Activated CD8-positive, alpha-beta T cell treated with anti-CD3 and anti-CD28 coated beads, Interleukin-2, amount 10 ng/mL, durations not matched to agents 7 days and 5 days (primary cell): ENCODE measurements at regions not wholly inside any gene's neighbourhood (a gene's known extent, or its start where the extent isn't known, plus 50 kb on each side); places are given as distances from the start of the nearest gene placed in this dataset.

ENCODE experiments used
- ATAC-seq: fragments of 150-1000 bp; cut with Tn5 transposase; one replicate; pipeline ENCODE4 v1.10.0; 2021; ENCODE audit warnings: moderate library complexity
- CTCF ChIA-PET: fragments of 350-600 bp; sonication (Branson Sonifier 250); formaldehyde crosslinking; loops from one replicate; lab custom pipeline; 2021; ENCODE audit warnings: antibody characterized with exemption; lab: Charles Lee
- POLR2A ChIA-PET: fragments of 350-600 bp; sonication (Branson Sonifier 250); formaldehyde crosslinking; loops from one replicate; lab custom pipeline; 2021; ENCODE audit warnings: antibody characterized with exemption; lab: Charles Lee
- DNase-seq: peaks from one replicate; pipeline ENCODE4 v3.0.0-alpha.2; 2020
- H3K27ac Mint-ChIP-seq: one replicate; pipeline ENCODE4 v1.8.0; 2021; ENCODE audit warnings: mild to moderate bottlenecking, mixed read lengths
- H3K27me3 Mint-ChIP-seq: one replicate; pipeline ENCODE4 v1.8.0; 2021; ENCODE audit warnings: low read depth, mixed read lengths
- H3K36me3 Mint-ChIP-seq: one replicate; pipeline ENCODE4 v1.8.0; 2021; ENCODE audit warnings: low read depth, mixed read lengths
- H3K4me1 Mint-ChIP-seq: one replicate; pipeline ENCODE4 v1.8.0; 2021; ENCODE audit warnings: low read depth, mixed read lengths
- H3K4me3 Mint-ChIP-seq: one replicate; pipeline ENCODE4 v1.8.0; 2021; ENCODE audit warnings: mild to moderate bottlenecking, mixed read lengths
- H3K9me3 Mint-ChIP-seq: one replicate; pipeline ENCODE4 v1.8.0; 2022; ENCODE audit warnings: mixed read lengths; ENCODE audit not compliant: insufficient read depth

GRCh38 chr13:100808330-100809128 is 133.9 kb upstream of the TMTC4 start:
- Mint-ChIP-seq H3K27me3 (peaks cover 11% of the 10 kb centered on the region), H3K4me3 (no peak overlapping the region), H3K9me3 (no peaks in the 10 kb centered on the region), H3K4me1 (no peaks in the 10 kb centered on the region), H3K36me3 (no peaks in the 10 kb centered on the region), H3K27ac (no peak overlapping the region)
- ChIA-PET CTCF (no interaction called here), POLR2A (no interaction called here)
- no peak for ATAC-seq
- no peak for DNase-seq

GRCh38 chr13:100803091-100803490 is 128.5 kb upstream of the TMTC4 start:
- Mint-ChIP-seq H3K4me3 (no peak overlapping the region), H3K9me3 (no peaks in the 10 kb centered on the region)
- CTCF ChIA-PET = no interaction called here

GRCh38 chr13:100800283-100800875 is 125.8 kb upstream of the TMTC4 start:
- Mint-ChIP-seq H3K4me3 (no peak overlapping the region), H3K36me3 (no peaks in the 10 kb centered on the region), H3K9me3 (no peaks in the 10 kb centered on the region), H3K27me3 (peaks cover 2% of the 10 kb centered on the region), H3K27ac (no peak overlapping the region), H3K4me1 (no peaks in the 10 kb centered on the region)
- DNase-seq (no peak), ATAC-seq (no peak)
- ChIA-PET POLR2A (no interaction called here), CTCF (no interaction called here)

More at GRCh38 chr13:100803091-100803490, 128.5 kb upstream of the TMTC4 start:
- no peak for ATAC-seq
- no peak overlapping the region for H3K27ac Mint-ChIP-seq
- peaks cover 5% of the 10 kb centered on the region for H3K27me3 Mint-ChIP-seq
- no peak for DNase-seq
- H3K4me1 Mint-ChIP-seq = no peaks in the 10 kb centered on the region
- no peaks in the 10 kb centered on the region for H3K36me3 Mint-ChIP-seq
- POLR2A ChIA-PET = no interaction called here

DNA sequence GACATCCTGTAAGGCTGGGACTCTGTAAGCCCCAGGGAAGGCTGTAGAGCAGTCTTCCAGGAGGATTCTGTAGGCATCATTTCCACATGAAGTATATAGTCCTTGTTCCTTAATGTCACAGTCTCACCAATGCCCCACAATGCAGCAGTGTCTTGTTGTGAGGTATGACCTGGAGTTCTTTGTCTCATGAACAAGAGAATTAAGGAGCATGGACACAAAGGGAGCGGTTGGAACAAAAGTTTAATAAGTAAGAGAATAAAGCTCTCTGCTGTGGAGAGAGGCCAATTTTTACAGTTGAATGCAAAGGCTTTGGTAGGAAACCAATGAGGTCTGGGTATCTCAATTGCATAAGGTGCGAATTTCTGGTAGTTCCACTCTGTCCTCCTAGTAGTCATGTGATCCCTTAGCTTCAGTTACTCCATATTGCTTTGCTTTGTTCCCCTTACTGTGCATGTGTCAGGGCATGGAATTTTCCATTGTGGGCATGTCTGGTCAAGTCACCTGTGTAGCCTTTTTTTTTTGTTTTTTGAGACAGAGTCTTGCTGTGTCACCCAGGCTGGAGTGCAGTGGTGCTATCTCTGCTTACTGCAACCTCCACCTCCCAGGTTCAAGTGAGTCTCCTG is 124.3 kb upstream of the TMTC4 start:
- CTCF ChIA-PET = no interaction called here
- H3K9me3 Mint-ChIP-seq = no peaks in the 10 kb centered on the region
- DNase-seq (no peak), ATAC-seq (no peak)
- no peaks in the 10 kb centered on the region for H3K4me1 Mint-ChIP-seq
- no peak overlapping the region for H3K27ac Mint-ChIP-seq
- POLR2A ChIA-PET = no interaction called here
- no peaks in the 10 kb centered on the region for H3K36me3 Mint-ChIP-seq
- peaks cover 2% of the 10 kb centered on the region for H3K27me3 Mint-ChIP-seq
- H3K4me3 Mint-ChIP-seq = no peak overlapping the region

DNA sequence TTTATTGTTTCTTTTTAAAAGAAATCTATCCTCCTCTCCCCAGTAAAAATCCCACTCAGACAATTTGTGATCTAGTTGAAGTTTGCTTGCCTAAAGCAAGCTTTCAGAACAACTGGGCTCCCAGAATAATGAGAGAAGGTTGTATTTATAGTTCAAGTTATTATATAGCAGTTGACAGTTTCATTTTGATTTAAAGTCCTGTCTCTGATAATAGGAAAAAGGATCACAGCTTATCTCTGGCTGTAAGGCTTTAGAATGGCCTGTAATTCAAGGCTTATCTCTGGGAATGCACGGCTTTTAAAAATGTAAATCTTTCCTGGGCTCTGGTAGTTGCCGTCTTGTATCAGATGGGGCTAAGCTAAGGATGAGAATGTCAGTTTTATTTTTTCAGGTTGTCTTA is 123.3 kb upstream of the TMTC4 start:
- Mint-ChIP-seq H3K9me3 (no peaks in the 10 kb centered on the region), H3K27me3 (peaks cover 2% of the 10 kb centered on the region), H3K36me3 (no peaks in the 10 kb centered on the region), H3K27ac (no peak overlapping the region), H3K4me1 (no peaks in the 10 kb centered on the region), H3K4me3 (no peak overlapping the region)
- ChIA-PET POLR2A (no interaction called here), CTCF (interaction anchor here (0.6 kb wide), 1 partner anchor 347 kb away, joined by 3 read pairs; no protein-coding TSS in a partner anchor)
- no peak for DNase-seq
- ATAC-seq = no peak

DNA sequence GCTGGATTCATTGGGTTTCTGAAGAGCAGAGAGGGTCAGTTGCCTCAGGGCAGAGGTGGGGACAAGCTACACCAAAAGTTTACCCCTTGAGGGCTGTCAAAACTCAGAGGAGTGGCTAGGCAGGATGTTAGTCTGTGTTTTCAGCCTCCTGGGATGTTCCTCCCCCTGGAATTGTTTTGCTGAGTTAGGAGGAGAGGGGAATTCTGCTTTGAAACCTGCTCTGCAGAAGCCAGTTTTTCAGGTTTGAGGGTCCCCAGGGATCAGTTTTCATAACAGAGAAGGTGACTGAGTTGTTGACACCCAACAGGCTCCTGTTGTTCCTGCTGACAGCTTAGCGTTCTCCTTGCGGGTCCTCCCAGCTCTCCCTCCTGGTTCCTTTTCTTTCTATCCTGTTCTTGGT is 121.9 kb upstream of the TMTC4 start:
- POLR2A ChIA-PET = no interaction called here
- H3K27ac Mint-ChIP-seq = no peak overlapping the region
- DNase-seq (no peak), ATAC-seq (no peak)
- no peaks in the 10 kb centered on the region for H3K36me3 Mint-ChIP-seq
- no peak overlapping the region for H3K4me3 Mint-ChIP-seq
- no peaks in the 10 kb centered on the region for H3K4me1 Mint-ChIP-seq
- CTCF ChIA-PET = no interaction called here
- no peaks in the 10 kb centered on the region for H3K9me3 Mint-ChIP-seq
- peaks cover 2% of the 10 kb centered on the region for H3K27me3 Mint-ChIP-seq

GRCh38 chr13:100794575-100794974 is 120.0 kb upstream of the TMTC4 start:
- Mint-ChIP-seq H3K27me3 (peaks cover 4% of the 10 kb centered on the region), H3K9me3 (no peaks in the 10 kb centered on the region), H3K36me3 (no peaks in the 10 kb centered on the region), H3K4me1 (peaks cover 7% of the 10 kb centered on the region), H3K4me3 (no peak overlapping the region), H3K27ac (no peak overlapping the region)
- POLR2A ChIA-PET = no interaction called here
- DNase-seq (no peak), ATAC-seq (no peak)
- CTCF ChIA-PET = no interaction called here

GRCh38 chr13:100790405-100790804 is 115.8 kb upstream of the TMTC4 start:
- Mint-ChIP-seq H3K4me1 (peaks cover 12% of the 10 kb centered on the region), H3K9me3 (no peaks in the 10 kb centered on the region), H3K4me3 (no peak overlapping the region), H3K27me3 (peaks cover 8% of the 10 kb centered on the region), H3K36me3 (no peaks in the 10 kb centered on the region), H3K27ac (no peak overlapping the region)
- no peak for DNase-seq
- ATAC-seq = no peak
- POLR2A ChIA-PET = no interaction called here
- CTCF ChIA-PET = no interaction called here

- ATAC-seq (no peak), DNase-seq (no peak)
- H3K36me3 Mint-ChIP-seq = no peaks in the 10 kb centered on the region
- POLR2A ChIA-PET = no interaction called here
- no peak overlapping the region for H3K27ac Mint-ChIP-seq
- H3K27me3 Mint-ChIP-seq = peaks cover 8% of the 10 kb centered on the region
- no peaks in the 10 kb centered on the region for H3K9me3 Mint-ChIP-seq
- CTCF ChIA-PET = no interaction called here
- H3K4me3 Mint-ChIP-seq = no peak overlapping the region
- peaks cover 12% of the 10 kb centered on the region for H3K4me1 Mint-ChIP-seq
These were observed 115.4 kb upstream of the TMTC4 start for GRCh38 chr13:100789968-100790367.

DNA sequence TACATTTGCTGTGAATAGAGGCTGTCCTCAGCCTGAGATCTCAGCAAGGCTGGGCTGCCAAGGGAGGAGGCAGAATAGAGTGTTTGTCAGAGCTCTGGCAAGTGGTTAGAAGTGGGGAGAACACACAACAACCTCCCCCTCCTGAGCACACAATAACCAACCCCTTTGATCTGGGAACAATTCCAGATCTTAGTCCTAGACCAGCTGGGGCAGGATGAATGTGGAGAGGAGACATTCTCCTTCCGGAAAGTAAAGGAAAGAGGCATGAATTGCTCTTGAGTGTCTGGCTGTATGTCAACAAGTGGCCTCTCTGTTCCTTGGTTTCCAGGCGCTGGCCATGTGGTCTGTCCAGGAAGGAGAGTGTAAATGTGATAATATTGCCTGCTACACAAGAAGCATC is 114.9 kb upstream of the TMTC4 start:
- DNase-seq = no peak
- H3K36me3 Mint-ChIP-seq = no peaks in the 10 kb centered on the region
- H3K4me1 Mint-ChIP-seq = peaks cover 12% of the 10 kb centered on the region
- H3K4me3 Mint-ChIP-seq = no peak overlapping the region
- no peak for ATAC-seq
- ChIA-PET CTCF (no interaction called here), POLR2A (no interaction called here)
- H3K27ac Mint-ChIP-seq = no peak overlapping the region
- no peaks in the 10 kb centered on the region for H3K9me3 Mint-ChIP-seq
- peaks cover 8% of the 10 kb centered on the region for H3K27me3 Mint-ChIP-seq

DNA sequence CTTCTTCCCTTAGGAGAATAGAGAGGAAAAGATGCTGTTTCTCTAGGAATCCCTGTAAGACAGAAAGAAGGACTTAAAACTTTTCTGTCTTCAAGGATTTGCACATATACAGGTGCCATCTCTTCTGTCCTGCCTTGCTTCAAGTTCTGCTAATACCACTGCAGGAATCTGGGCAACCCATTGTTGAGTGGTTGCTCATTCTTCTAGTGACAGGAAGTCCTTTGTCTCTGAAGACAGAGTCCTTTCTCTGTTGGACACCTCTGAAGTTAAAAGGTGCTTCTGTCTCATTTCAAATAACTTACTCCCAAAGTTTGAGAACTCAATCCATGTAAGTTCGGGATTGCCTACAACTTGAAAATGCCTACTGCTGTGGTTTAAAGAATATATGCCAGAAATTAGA is 114.4 kb upstream of the TMTC4 start:
- H3K4me3 Mint-ChIP-seq = no peak overlapping the region
- H3K9me3 Mint-ChIP-seq = no peaks in the 10 kb centered on the region
- H3K36me3 Mint-ChIP-seq = no peaks in the 10 kb centered on the region
- H3K27me3 Mint-ChIP-seq = peaks cover 9% of the 10 kb centered on the region
- ChIA-PET POLR2A (no interaction called here), CTCF (no interaction called here)
- H3K27ac Mint-ChIP-seq = no peak overlapping the region
- peaks cover 12% of the 10 kb centered on the region for H3K4me1 Mint-ChIP-seq
- DNase-seq (no peak), ATAC-seq (no peak)

- no peak overlapping the region for H3K4me3 Mint-ChIP-seq
- DNase-seq = no peak
- no peak for ATAC-seq
- no peaks in the 10 kb centered on the region for H3K36me3 Mint-ChIP-seq
- peaks cover 12% of the 10 kb centered on the region for H3K4me1 Mint-ChIP-seq
- no peak overlapping the region for H3K27ac Mint-ChIP-seq
- peaks cover 9% of the 10 kb centered on the region for H3K27me3 Mint-ChIP-seq
- ChIA-PET POLR2A (no interaction called here), CTCF (no interaction called here)
- H3K9me3 Mint-ChIP-seq = no peaks in the 10 kb centered on the region
These were observed 113.9 kb upstream of the TMTC4 start for GRCh38 chr13:100788540-100788939.
